H9 (cell line): ENCODE measurements at regions not wholly inside any gene's neighbourhood (a gene's known extent, or its start where the extent isn't known, plus 50 kb on each side); places are given as distances from the start of the nearest gene placed in this dataset.
A peak's percentile ranks its signal among the peaks of the same experiment; 100 is the strongest.

Experiments
- DNase-seq: peaks from one replicate; pipeline ENCODE4 v3.0.0-alpha.2; 2017
- H2AFZ ChIP-seq: one replicate; pipeline ENCODE4 v1.6.1; 2013; ENCODE audit warnings: mild to moderate bottlenecking, low read length, control low read depth, moderate library complexity
- H2AK5ac ChIP-seq: 2 replicates; pipeline ENCODE4 v1.6.1; 2013; ENCODE audit warnings: low read length, control low read depth, mixed read lengths; ENCODE audit not compliant: insufficient read length
- H2BK120ac ChIP-seq: one replicate; pipeline ENCODE4 v1.6.1; 2013; ENCODE audit warnings: low read depth, mild to moderate bottlenecking, low read length, control low read depth, inconsistent platforms; ENCODE audit not compliant: poor library complexity, severe bottlenecking
- H2BK12ac ChIP-seq: 2 replicates; pipeline ENCODE4 v1.6.1; 2013; ENCODE audit warnings: low read length, control low read depth, mixed read lengths, low read depth; ENCODE audit not compliant: insufficient read length
- H2BK15ac ChIP-seq: 2 replicates; pipeline ENCODE4 v1.6.1; 2013; ENCODE audit warnings: low read depth, low read length, control low read depth
- H2BK20ac ChIP-seq: one replicate; pipeline ENCODE4 v1.6.1; 2013; ENCODE audit warnings: low read depth, mild to moderate bottlenecking, low read length, control low read depth, inconsistent platforms; ENCODE audit not compliant: poor library complexity, severe bottlenecking
- H2BK5ac ChIP-seq: 2 replicates; pipeline ENCODE4 v1.6.1; 2013; ENCODE audit warnings: low read length, control low read depth, mixed read lengths; ENCODE audit not compliant: insufficient read length
- H3K14ac ChIP-seq: 2 replicates; pipeline ENCODE4 v1.6.1; 2013; ENCODE audit warnings: low read length, control low read depth; ENCODE audit not compliant: insufficient read depth
- H3K18ac ChIP-seq: 2 replicates; pipeline ENCODE4 v1.6.1; 2013; ENCODE audit warnings: low read depth, mild to moderate bottlenecking, mixed read lengths, low read length, control low read depth; ENCODE audit not compliant: insufficient read length
- H3K23ac ChIP-seq: 2 replicates; pipeline ENCODE4 v1.6.1; 2013; ENCODE audit warnings: low read length, control low read depth, mixed read lengths, low read depth; ENCODE audit not compliant: insufficient read length
- H3K23me2 ChIP-seq: 2 replicates; pipeline ENCODE4 v1.6.1; 2013; ENCODE audit warnings: low read depth, mild to moderate bottlenecking, mixed read lengths, low read length, control low read depth; ENCODE audit not compliant: insufficient read length, poor library complexity, severe bottlenecking
- H3K27ac ChIP-seq: 2 replicates; pipeline ENCODE4 v1.5.1; 2013; ENCODE audit warnings: low read length, control low read depth, mixed read lengths, low read depth; ENCODE audit not compliant: insufficient read length
- H3K27me3 ChIP-seq: 2 replicates; pipeline ENCODE4 v1.6.1; 2013; ENCODE audit warnings: low read length, control low read depth, inconsistent platforms; ENCODE audit not compliant: insufficient read depth
- H3K4ac ChIP-seq: 2 replicates; pipeline ENCODE4 v1.6.1; 2013; ENCODE audit warnings: low read depth, mild to moderate bottlenecking, control low read depth, inconsistent platforms, low read length, moderate library complexity
- H3K4me1 ChIP-seq: 2 replicates; pipeline ENCODE4 v1.6.1; 2013; ENCODE audit warnings: low read length, control low read depth, inconsistent platforms; ENCODE audit not compliant: insufficient read depth
- H3K4me2 ChIP-seq: 2 replicates; pipeline ENCODE4 v1.6.1; 2013; ENCODE audit warnings: low read length, control low read depth, mixed read lengths; ENCODE audit not compliant: insufficient read length, insufficient read depth
- H3K56ac ChIP-seq: 2 replicates; pipeline ENCODE4 v1.6.1; 2013; ENCODE audit warnings: low read depth, mild to moderate bottlenecking, mixed read lengths, low read length, control low read depth; ENCODE audit not compliant: insufficient read length
- H3K79me1 ChIP-seq: 2 replicates; pipeline ENCODE4 v1.6.1; 2013; ENCODE audit warnings: low read depth, mild to moderate bottlenecking, moderate library complexity, low read length, control low read depth, inconsistent platforms; ENCODE audit not compliant: insufficient read depth, poor library complexity, severe bottlenecking
- H3K79me2 ChIP-seq: 2 replicates; pipeline ENCODE4 v1.6.1; 2013; ENCODE audit warnings: low read length, control low read depth, inconsistent platforms; ENCODE audit not compliant: insufficient read depth
- H3K9ac ChIP-seq: 2 replicates; pipeline ENCODE4 v1.6.1; 2013; ENCODE audit warnings: low read length, control low read depth, mixed read lengths; ENCODE audit not compliant: insufficient read length; ENCODE audit errors: extremely low read depth
- H3K9me3 ChIP-seq: one replicate; pipeline ENCODE4 v1.6.1; 2013; ENCODE audit warnings: low read depth, low read length, inconsistent platforms; ENCODE audit not compliant: control insufficient read depth
- H3T11ph ChIP-seq: one replicate; pipeline ENCODE4 v1.6.1; 2013; ENCODE audit warnings: mild to moderate bottlenecking, low read length, control low read depth, inconsistent platforms
- H4K20me1 ChIP-seq: one replicate; pipeline ENCODE4 v1.6.1; 2013; ENCODE audit not compliant: control insufficient read depth, insufficient read length, insufficient read depth
- H4K5ac ChIP-seq: 2 replicates; pipeline ENCODE4 v1.6.1; 2013; ENCODE audit warnings: low read depth, mild to moderate bottlenecking, mixed read lengths, low read length, control low read depth; ENCODE audit not compliant: insufficient read length
- H4K8ac ChIP-seq: replicated peaks from 2 replicates; pipeline ENCODE4 v1.6.1; 2013; ENCODE audit warnings: low read length, control low read depth, mixed read lengths, low read depth; ENCODE audit not compliant: insufficient read length
- H4K91ac ChIP-seq: 2 replicates; pipeline ENCODE4 v1.6.1; 2013; ENCODE audit warnings: low read depth, mild to moderate bottlenecking, moderate library complexity, mixed read lengths, low read length, control low read depth; ENCODE audit not compliant: insufficient read length
- H3K27ac Mint-ChIP-seq, 3 experiments: 2 replicates in 2 of 3; 3 replicates in 1 of 3; pipeline ENCODE4 v1.8.0; 2020 to 2021; ENCODE audit warnings: mixed read lengths in 3 of 3, mild to moderate bottlenecking in 1 of 3, moderate library complexity in 1 of 3
- H3K27me3 Mint-ChIP-seq: 2 replicates; pipeline ENCODE4 v1.8.0; 2021; ENCODE audit warnings: low read depth, mild to moderate bottlenecking, moderate library complexity, mixed read lengths
- H3K36me3 Mint-ChIP-seq, 3 experiments: 2 replicates in 2 of 3; 3 replicates in 1 of 3; pipeline ENCODE4 v1.8.0; 2020 to 2021; ENCODE audit warnings: low read depth in 3 of 3, mixed read lengths in 3 of 3; ENCODE audit not compliant: insufficient read depth in 1 of 3
- H3K4me1 Mint-ChIP-seq, 2 experiments: 2 replicates each; pipeline ENCODE4 v1.8.0; 2020; ENCODE audit warnings: mixed read lengths in 2 of 2
- H3K4me3 Mint-ChIP-seq, 2 experiments: 2 replicates in 1 of 2; 3 replicates in 1 of 2; pipeline ENCODE4 v1.8.0; 2020 to 2021; ENCODE audit warnings: mild to moderate bottlenecking in 2 of 2, mixed read lengths in 2 of 2, moderate library complexity in 1 of 2
- H3K9me3 Mint-ChIP-seq, 2 experiments: 2 replicates in 1 of 2; 3 replicates in 1 of 2; pipeline ENCODE4 v1.8.0; 2020; ENCODE audit warnings: mild to moderate bottlenecking in 2 of 2, mixed read lengths in 2 of 2, moderate library complexity in 1 of 2
- WGBS: extraction: QIAGEN DNeasy Blood & Tissue Kit; methylation state at CpG from one replicate; pipeline ENCODE4 v1.1.7; 2013; ENCODE audit warnings: missing lambda C conversion rate, low lambda C conversion rate, mixed read lengths; ENCODE audit not compliant: insufficient read length; ENCODE audit errors: extremely low coverage; 5-methylcytosine and 5-hydroxymethylcytosine counted together
- TF ChIP-seq, protein P1 (sequence below): fragments of 200-600 bp; sonication (generic); conservative IDR thresholded peaks from 3 replicates; pipeline ENCODE4 v1.8.0; 2021; ENCODE audit warnings: antibody characterized with exemption, mild to moderate bottlenecking

DNA sequence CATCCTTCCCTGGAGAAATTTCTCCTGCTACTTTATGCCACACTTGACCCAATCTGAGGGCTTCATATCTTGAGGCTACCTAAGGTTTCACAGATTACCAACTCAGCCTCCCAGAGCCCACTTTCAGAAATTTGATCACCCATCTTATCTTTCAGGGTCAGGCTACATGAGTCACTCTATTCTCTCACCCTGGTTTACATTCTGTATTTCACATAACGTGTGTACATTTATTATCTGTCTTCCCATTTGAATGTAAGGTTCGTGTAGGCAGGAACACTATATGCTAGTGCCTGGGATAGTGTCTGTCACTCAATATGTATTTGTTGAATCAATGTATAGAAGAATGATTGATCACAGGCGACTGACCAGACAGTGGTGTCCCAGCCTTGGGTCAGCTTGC is 124.8 kb downstream of the UBE2U start:
- no peak overlapping the region for H4K8ac ChIP-seq
- H3K4me2 ChIP-seq = no peak overlapping the region
- no peaks in the 10 kb centered on the region for H3K23me2 ChIP-seq
- H2BK15ac ChIP-seq = no peak overlapping the region
- H3K36me3 Mint-ChIP-seq = no peaks in the 10 kb centered on the region
- no peak overlapping the region for H4K91ac ChIP-seq
- H3K27me3 Mint-ChIP-seq = no peaks in the 10 kb centered on the region; the same call in none of the 2 replicates
- no peak overlapping the region for H3T11ph ChIP-seq
- H3K14ac ChIP-seq = no peak overlapping the region
- H3K79me2 ChIP-seq = no peaks in the 10 kb centered on the region
- no peaks in the 10 kb centered on the region for H3K27me3 ChIP-seq
- no peak overlapping the region for H3K4ac ChIP-seq
- H2BK5ac ChIP-seq = no peak overlapping the region
- no peak for DNase-seq
- H3K23ac ChIP-seq = no peak overlapping the region
- H2BK120ac ChIP-seq = no peak overlapping the region
- H4K5ac ChIP-seq = no peak overlapping the region
- H3K9me3 Mint-ChIP-seq = no peaks in the 10 kb centered on the region
- no peaks in the 10 kb centered on the region for H3K9me3 ChIP-seq
- no peak overlapping the region for H3K9ac ChIP-seq
- H3K27ac ChIP-seq = no peak overlapping the region
- H3K56ac ChIP-seq = no peak overlapping the region
- no peak overlapping the region for H2BK20ac ChIP-seq
- no peak overlapping the region for H3K4me3 Mint-ChIP-seq
- H3K79me1 ChIP-seq = no peaks in the 10 kb centered on the region
- peaks cover 14 to 15% of the 10 kb centered on the region in 2 experiments for H3K4me1 Mint-ChIP-seq
- TF ChIP-seq, protein P1, sequence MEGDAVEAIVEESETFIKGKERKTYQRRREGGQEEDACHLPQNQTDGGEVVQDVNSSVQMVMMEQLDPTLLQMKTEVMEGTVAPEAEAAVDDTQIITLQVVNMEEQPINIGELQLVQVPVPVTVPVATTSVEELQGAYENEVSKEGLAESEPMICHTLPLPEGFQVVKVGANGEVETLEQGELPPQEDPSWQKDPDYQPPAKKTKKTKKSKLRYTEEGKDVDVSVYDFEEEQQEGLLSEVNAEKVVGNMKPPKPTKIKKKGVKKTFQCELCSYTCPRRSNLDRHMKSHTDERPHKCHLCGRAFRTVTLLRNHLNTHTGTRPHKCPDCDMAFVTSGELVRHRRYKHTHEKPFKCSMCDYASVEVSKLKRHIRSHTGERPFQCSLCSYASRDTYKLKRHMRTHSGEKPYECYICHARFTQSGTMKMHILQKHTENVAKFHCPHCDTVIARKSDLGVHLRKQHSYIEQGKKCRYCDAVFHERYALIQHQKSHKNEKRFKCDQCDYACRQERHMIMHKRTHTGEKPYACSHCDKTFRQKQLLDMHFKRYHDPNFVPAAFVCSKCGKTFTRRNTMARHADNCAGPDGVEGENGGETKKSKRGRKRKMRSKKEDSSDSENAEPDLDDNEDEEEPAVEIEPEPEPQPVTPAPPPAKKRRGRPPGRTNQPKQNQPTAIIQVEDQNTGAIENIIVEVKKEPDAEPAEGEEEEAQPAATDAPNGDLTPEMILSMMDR = no peak
- H2AK5ac ChIP-seq = no peak overlapping the region
- H2AFZ ChIP-seq = no peak overlapping the region
- WGBS = no CpG with 5 or more reads among the region's 3 CpGs
- peaks cover 2% of the 10 kb centered on the region; the same call in 1 of the 2 replicates for H3K4me1 ChIP-seq
- H3K27ac Mint-ChIP-seq = peak overlapping the region in 1 of 3 experiments; percentile 60; a peak in 1 of 7 replicates
- H4K20me1 ChIP-seq = no peaks in the 10 kb centered on the region
- H3K18ac ChIP-seq = no peak overlapping the region
- no peak overlapping the region for H2BK12ac ChIP-seq
